Esophagus squamous epithelium (tissue), 4 donors: ENCODE measurements at regions not wholly inside any gene's neighbourhood (a gene's known extent, or its start where the extent isn't known, plus 50 kb on each side); places are given as distances from the start of the nearest gene placed in this dataset.

Experiments used
- CTCF ChIP-seq, 6 experiments: fragments of 450-650 bp in 4 of 6; fragments of 200-600 bp in 2 of 6; sonication (generic) in 2 of 6; IDR thresholded peaks; one replicate each; pipeline ENCODE4 v1.5.1; 2016 to 2019; ENCODE audit warnings: antibody characterized with exemption in 6 of 6, mild to moderate bottlenecking in 4 of 6, moderate library complexity in 4 of 6
- POLR2A ChIP-seq, 4 donors: fragments of 450-650 bp; IDR thresholded peaks; one replicate each; pipeline ENCODE4 v1.6.1; 2017; ENCODE audit warnings: antibody characterized with exemption in 4 of 4, mild to moderate bottlenecking in 4 of 4, moderate library complexity in 3 of 4

GRCh38 chr17:77666462-77666861 lies 292.0 kb upstream of the TNRC6C start:
- TF ChIP-seq CTCF (IDR thresholded peaks at IDR 0.05) = no peak
- no peak for TF ChIP-seq POLR2A (IDR thresholded peaks at IDR 0.05)
